Right renal pelvis (tissue), 4 donors: ENCODE measurements at regions not wholly inside any gene's neighbourhood (a gene's known extent, or its start where the extent isn't known, plus 50 kb on each side); places are given as distances from the start of the nearest gene placed in this dataset.

ENCODE experiments used
- DNase-seq, 4 donors: peaks; one replicate each; pipeline ENCODE4 v3.0.0-alpha.2; 2013; ENCODE audit warnings: low read depth in 4 of 4, low spot score in 3 of 4, missing footprints in 1 of 4

DNA sequence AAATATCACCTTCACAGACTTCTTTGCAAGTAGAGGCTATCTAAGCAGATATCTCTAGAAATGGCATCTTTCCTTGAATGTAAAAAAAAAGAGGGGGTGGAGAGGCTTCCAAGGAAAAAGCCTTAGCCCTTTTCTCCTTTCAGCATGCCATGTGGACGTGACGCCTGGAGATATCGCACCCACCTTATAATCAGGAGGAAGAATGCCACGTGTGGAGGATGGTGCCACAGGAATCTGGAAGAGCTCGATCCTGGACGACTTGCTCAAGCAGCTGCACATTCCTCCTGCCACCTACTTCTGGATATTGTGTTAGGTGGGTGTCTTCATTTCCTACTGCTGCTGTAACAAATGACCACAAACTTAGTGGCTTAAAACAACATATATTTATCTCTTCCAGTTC, 203.6 kb downstream of the NUAK1 start:
- DNase-seq, result no peak

DNA sequence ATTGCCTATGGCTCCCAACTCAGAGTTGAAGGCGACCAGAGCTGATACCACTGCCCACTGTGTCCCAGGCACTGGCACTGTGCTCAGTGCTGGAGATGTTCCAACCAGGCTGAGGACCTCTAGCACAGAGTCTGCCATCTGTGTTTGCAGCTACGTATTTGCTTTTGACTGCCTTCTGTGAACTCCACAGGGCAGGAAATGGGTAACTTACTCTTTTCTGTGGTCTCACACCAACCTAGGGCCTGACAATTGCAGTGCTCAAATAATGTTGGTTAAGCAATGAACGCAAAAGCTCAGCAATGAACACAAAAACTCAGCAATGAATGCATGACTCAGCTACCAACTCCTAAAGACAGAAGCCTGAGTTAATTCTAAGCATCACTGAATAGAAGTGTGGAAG, 202.8 kb downstream of the NUAK1 start:
- no peak for DNase-seq

DNA sequence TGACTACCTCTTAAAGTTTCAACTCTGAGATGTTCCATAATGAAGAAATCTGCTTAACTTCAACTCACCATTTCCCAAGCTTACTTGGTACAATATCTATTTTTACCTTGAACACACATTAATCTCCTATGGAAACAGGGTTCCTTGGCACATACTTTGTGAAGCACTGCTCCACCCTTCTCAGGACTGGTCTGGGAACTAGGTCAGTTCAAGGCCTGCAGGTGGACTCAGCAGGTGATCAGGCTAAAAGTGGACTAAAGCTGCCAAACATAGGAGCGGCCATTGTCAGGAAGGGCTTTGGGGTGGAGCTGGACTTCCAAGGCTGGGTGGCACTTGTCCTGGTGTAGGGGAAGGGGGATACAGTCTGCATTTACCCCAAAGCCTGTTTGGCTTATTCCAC, 202.3 kb downstream of the NUAK1 start:
- DNase-seq, result no peak

- no peak for DNase-seq
These were observed 201.7 kb downstream of the NUAK1 start for GRCh38 chr12:105937009-105937408.

DNA sequence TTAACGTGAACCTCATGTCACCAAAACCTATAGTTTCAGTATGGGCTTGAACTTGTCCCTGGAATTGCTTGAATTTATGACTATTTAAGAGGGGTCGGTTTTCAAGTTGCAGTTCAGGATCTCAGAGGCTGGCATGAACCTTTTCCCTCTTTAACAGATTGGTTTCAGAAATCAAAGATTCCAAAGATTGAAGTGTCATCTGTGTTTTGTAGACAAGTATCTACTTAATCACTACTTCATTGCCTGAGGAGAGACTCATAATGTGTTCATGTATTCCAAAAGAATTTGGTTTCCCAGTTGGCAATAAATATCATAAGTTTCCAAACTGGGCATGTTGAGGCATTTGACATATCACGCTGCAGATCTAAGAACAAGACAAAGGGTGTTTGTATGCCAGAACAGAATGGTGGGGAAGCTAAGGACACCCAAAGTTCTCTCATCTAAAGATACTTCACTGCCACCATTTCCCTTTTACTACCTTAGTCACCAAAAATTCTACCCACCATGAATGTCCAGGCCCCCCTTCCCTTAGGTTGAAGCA, 199.5 kb downstream of the NUAK1 start:
- no peak for DNase-seq

DNA sequence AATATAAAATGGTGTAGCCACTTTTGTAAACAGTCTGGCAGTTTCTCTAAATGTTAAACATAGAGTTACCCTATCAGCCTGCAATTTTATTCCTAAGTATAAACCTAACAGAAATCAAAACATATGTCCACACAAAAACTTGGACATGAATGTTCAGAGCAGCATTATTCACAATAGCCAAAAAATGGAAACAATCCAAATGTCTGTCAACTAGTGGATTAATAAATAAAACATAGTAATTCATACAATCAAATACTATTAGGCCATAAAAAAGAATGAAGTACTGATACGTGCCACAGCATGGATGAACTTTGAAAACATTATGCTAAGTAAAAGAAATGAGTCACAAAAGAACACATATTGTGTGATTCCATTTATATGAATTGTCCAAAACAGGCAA, 196.5 kb downstream of the NUAK1 start:
- no peak for DNase-seq

GRCh38 chr12:105943525-105943924, 195.2 kb downstream of the NUAK1 start:
- DNase-seq, result no peak

DNA sequence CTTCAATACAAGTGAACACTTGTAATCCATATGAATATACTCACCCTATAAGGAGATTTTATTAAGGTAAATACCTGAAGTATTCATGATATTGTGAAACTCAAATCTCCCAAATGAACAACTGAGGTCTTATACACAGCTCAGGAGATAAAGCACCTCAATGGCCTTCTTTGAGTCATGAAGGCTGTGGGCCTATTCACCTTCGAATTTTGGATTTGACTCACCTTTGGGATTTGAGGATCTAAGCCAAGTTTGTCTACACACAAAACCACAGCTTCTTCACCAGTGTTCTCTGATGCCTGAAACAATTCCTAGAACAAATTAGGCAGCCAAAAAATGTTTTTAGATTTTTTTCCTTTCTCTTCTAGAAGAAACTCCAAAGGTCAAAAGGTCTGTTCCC, 194.1 kb downstream of the NUAK1 start:
- no peak for DNase-seq

GRCh38 chr12:105945880-105946279, 192.9 kb downstream of the NUAK1 start:
- DNase-seq, result peak in 2 of 4 donors; percentile 15 to 29

- no peak for DNase-seq
These were observed 192.3 kb downstream of the NUAK1 start for GRCh38 chr12:105946493-105946901.

- no peak for DNase-seq
These were observed 190.8 kb downstream of the NUAK1 start for GRCh38 chr12:105947906-105948305.

- DNase-seq, result no peak
These were observed 190.4 kb downstream of the NUAK1 start for GRCh38 chr12:105948331-105948730.

GRCh38 chr12:105949391-105949790, 189.4 kb downstream of the NUAK1 start:
- DNase-seq, result no peak

DNA sequence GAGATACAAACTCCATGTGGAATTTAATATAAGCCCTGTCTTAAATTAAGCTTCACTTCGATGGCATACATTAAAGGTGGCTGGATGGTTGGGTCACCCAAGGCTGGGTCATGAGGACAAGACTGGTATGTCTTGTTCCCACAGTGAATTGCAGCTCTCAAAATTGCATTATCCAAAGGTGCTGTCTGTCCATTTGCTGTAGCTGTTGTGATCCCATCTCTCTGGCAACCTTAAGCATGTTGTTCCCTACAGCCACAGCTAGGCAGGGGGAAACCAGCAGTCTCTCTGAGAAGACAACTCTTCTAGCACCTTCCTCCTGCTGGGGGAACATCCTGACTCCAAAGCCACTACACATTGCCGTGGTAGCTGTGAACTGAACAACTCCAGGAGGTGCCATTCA, 187.0 kb downstream of the NUAK1 start:
- DNase-seq, result no peak

DNA sequence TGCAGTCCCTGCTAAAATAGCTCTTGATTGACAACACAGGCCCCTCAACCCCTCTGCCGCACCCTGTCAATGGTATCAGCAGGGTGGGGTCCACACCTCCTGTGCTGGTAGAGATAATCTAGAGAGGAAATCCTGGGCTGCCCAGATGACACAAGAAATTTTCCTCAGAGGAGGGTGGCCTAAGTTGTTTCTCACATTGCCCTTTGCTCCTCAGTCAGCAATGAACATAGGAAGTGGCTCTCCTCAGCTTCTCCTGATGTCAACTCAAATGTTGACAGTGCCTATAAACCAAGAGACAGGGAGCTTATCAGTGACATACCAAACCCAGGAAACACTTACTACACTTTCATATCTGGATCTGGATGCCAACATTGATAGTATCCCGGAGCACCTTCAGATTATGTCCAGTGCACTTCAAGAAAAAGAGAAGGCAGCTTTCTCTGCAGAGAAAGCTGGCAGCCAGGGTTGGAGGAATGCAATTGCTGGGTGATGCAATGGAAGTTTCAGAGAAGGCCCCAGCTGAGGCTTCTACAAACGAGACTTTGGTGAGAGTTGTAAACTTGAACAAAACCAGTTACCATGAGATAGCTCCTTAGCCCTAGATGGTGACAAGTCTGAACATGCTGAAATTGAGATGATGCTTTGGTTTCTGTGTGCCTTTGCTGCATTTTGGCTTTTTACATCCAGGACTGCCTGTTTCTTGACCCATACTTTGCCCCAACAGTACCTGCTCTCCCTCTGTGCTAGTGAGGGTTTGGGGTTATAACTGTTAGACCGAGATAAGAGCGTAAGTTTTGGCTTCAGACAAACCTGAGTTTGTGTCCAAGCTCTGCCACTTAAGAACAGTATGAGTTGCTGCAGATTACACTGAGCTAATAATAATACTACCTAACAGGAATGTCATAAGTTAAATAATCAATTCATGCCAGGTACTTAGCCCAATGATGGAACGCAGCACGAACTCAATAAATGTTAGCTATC, 183.5 kb downstream of the NUAK1 start:
- no peak for DNase-seq

- DNase-seq, result no peak
These were observed 182.8 kb downstream of the NUAK1 start for GRCh38 chr12:105955976-105956375.

GRCh38 chr12:105956662-105957457, 181.9 kb downstream of the NUAK1 start:
- no peak for DNase-seq

GRCh38 chr12:105960319-105961083, 178.3 kb downstream of the NUAK1 start:
- DNase-seq, result no peak

- DNase-seq, result no peak
These were observed 176.7 kb downstream of the NUAK1 start for GRCh38 chr12:105961821-105962671.
